Non-pigmented ciliary epithelial cell (primary cell): ENCODE measurements at regions not wholly inside any gene's neighbourhood (a gene's known extent, or its start where the extent isn't known, plus 50 kb on each side); places are given as distances from the start of the nearest gene placed in this dataset.
"Not testable (repeated sequence)": the region's sequence is repeated elsewhere in the genome, so short reads cannot be mapped to it uniquely, and the experiment has no call there.

ENCODE experiments used
- DNase-seq: peaks from one replicate; pipeline ENCODE4 v3.0.0-alpha.2; 2010; ENCODE audit warnings: low read depth

GRCh38 chr14:43540948-43541347, 966.1 kb downstream of the FSCB start:
- DNase-seq: no peak

DNA sequence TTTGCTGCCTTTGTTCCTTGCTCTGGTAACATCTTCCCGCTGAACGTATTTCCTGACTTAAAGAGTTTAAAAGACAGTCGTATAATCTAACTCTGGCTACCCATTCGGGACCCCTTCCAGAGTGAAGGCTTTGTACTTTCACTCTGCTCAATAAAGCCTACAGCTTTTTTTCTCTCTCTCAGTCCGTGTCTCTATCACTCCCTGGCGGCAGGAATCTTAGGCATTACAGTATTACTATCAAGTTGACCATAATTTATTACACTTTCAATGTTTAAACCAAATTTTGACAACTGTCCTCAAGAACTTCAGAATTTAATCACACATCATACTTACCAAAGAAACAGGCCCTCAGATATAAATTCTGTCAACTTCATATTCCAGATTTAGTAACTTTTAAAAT, 967.9 kb downstream of the FSCB start:
- no peak for DNase-seq

DNA sequence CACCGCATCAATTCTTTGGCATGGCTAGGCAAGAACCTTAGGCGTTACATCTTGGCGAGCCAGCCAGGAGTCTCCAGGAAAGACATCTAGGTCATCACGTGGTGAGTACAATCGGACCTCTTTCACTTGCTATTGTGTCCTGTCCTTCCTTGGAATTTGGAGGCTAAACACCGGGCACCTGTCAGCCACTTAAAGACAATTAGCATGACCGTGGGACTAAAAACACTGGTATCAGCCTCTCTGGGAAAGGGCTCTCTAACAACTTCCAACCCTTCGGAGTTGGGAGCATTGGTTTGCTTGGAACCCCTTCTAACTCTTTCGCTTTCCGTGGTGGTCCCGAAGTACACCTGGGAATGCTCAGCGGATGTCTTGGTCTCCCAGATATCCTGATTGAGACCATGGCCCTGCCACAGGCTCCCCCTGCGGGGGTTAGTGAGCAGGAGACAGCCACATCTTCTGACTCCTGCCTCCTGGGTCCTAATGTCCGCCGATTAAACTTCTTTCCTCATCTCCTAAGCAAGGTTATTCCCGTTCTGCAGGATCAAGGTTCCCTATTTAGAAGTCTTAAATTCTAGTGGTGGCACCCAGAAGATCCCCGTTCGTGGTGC, 971.7 kb downstream of the FSCB start:
- no peak for DNase-seq

- DNase-seq: no peak
Measured at GRCh38 chr14:43532825-43533416, 974.2 kb downstream of the FSCB start.

DNA sequence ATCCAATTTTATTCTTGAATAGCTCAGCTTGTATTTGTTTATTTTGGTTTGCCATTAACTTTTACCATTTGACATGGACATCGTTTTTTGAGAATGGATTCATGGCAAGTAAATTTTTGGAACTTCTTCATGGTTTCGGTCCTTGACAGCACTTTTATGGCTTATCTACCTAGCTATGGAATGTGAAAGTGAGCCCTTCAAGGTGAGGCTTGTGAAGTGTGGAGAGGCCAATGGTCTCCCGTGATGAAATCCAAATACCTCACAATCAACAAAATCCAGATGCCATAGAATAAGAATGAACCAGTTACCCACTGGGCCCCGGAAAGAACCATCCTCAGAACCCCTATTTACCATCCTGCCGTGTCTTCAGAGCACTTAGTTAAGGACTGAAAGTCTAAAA, 978.8 kb downstream of the FSCB start:
- no peak for DNase-seq

DNA sequence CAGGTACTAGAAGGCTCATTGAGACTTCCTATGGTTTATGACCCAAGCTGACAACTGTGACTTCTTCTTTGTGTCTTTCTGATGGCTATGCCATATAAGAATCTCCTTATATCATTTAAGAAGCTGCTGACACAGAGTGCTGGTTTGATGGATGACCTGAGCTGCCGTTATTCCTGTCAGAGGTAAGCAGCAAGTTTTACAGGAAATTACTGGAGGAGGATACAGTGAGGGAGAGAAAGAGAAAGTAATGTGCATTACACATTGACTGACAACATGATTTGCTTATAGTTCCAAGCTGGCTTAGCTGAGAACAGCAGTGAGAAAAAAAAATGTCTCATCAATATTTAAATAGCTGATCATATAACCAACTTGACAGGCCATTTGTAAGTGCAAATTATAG, 981.4 kb downstream of the FSCB start:
- no peak for DNase-seq

DNA sequence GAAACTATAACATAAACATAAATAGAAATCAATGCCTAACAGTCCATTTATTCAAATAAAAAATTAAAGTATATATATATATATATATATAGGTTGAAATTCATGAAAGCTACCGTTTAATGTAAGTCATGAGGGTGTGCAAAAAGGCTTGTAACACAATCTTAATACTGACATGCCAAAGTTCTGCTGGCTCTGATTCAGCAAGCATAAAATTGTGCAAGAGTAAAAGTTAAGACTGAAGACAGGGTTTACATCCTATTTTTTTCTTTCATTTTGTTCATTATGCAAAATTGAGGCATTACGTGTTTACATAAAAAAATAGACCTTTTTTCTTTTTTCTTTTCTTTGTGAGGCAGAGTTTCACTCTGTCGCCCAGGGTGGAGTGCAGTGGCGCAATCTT, 984.2 kb downstream of the FSCB start:
- DNase-seq: no peak

DNA sequence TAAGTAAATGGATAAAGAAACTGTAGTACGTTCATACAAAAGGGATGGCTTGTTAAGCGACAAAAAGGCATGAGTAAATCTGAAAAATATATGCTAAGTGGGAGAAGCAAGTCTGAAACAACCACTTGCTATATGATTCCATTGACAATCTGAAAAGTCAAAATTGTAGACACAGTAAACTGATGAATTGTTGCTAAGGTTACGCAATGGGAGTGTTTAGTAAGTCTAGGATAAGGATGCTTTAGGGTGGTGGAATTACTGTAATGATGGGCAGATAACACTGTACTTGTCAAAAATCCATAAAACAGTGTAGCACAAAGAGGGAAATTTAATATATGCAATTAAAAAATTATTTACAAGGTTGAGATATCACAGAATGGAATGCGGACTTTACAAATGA, 984.9 kb downstream of the FSCB start:
- no peak for DNase-seq

GRCh38 chr14:43503508-43503907, 1003.6 kb downstream of the FSCB start:
- DNase-seq: no peak

GRCh38 chr14:43492359-43492758, 1014.7 kb downstream of the FSCB start:
- DNase-seq: not testable (repeated sequence)

DNA sequence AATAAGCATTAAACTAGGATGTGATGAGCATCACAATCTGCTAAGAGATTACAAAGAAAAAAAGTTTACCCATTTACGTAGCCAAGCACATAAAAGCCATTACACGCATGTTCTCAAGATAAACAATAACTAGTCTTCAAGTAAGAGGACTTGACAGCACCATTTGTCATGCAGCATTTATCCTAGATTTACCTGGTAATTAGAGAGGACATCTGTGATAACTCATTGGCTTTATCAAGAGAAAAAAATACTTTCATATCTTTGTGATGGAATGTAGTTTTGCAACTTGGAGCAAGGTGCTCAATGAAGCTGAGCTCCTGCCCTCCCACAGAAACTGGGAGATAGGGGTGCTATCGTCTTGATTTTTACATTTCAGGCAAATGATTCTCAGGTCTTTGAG, 1023.7 kb downstream of the FSCB start:
- DNase-seq: no peak

GRCh38 chr14:43481864-43482263, 1025.2 kb downstream of the FSCB start:
- no peak for DNase-seq

DNA sequence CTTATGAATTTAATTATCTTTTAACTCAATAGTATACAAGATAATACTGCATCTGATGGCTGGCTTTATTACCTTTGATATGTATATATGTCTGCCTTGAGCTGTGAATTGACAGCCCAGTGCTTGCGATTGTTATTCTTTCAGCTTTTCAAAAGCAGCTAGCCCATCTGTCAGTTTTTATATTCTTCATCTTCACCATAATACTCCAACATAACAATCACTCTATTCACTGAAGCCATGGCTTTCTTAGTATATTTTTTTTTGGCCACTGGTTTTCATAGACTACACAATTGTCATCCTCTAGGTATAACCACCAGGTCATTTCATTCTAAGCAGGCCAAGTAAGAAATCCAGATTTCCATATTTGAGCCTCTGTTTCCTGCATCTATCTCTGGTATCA, 1026.1 kb downstream of the FSCB start:
- no peak for DNase-seq

DNA sequence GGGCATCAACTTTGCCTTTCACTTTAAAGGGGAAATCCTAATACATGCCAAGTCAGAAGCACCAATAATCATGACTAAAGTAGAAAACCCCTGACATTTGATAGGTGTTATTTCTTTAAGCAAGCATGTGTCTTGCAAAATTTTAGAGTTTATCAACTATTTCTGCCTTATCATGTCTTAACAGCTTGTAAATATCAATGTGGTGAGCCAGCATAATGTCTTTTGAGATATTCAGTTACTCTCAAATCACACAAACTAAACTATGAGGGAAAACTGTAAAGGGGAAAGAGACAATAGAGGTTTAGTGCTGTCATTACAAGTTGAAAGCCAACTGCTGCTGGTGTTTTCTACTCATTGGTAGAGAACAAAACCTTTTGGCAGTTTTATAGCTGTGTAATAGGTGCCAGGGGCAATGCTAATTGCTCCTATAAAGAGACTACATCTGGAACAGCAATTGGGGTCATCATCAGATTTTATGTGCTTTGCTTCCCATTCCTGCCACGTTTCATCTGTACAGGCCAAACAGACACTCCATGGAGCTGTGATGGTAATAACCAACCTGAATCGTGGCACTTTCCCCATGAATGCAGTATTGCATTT, 1027.4 kb downstream of the FSCB start:
- DNase-seq: no peak

DNA sequence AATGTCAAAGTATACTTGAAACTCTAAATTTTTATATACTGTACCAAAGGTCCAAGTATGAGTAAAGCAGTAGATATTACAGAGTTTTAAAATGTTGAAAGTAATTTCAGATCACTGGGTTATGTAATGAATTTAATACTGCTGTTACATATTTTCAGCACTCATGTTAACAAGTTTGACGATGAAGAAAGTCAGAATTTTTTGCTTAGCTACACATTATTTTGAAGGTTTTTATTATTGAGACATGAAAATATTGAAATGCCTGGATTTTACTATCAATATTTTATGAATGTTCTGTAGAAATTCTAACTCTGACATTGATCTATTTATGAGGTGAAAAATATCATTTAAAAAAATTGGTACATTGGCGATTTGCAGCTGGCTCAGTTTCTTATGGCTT, 1030.3 kb downstream of the FSCB start:
- DNase-seq: no peak

DNA sequence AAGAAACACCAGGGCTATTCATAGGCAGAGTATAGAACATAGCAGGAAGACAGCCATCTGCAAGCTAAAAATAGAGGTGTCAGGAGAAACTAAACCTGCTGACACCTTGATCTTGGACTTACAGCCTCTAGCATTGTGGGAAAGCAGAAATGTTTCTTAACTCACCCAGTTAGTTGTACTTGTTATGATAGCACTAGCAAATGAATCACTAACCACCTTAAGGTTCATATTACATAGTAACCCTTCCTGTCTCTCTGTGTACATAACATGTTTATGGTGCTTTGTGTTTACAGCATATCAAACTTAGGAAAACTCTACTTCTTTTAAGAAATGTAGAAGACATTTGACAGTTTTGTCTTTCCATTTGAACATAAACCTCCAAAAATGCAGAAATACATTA, 1031.3 kb downstream of the FSCB start:
- no peak for DNase-seq

- no peak for DNase-seq
Measured at GRCh38 chr14:43471595-43471994, 1035.5 kb downstream of the FSCB start.

DNA sequence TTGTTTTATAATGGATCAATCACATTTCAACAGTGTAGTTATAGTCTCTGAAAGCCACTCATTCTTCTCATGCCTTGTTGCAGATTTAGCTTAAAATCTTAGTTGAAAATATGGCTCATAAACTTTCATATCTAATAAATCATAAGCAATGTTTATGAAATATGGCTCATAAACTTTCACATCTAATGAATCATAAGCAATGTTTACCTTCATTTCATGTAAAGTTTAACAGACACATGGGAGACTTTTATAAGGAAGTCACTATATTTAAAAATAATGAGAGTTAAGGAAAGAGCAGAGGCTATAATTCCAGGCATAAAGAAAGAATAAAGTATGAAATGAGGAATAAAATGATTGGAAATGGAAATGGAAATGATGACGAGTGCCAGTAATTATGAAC, 1042.1 kb downstream of the FSCB start:
- DNase-seq: no peak

- DNase-seq: no peak
Measured at GRCh38 chr14:43449291-43449690, 1057.8 kb downstream of the FSCB start.

DNA sequence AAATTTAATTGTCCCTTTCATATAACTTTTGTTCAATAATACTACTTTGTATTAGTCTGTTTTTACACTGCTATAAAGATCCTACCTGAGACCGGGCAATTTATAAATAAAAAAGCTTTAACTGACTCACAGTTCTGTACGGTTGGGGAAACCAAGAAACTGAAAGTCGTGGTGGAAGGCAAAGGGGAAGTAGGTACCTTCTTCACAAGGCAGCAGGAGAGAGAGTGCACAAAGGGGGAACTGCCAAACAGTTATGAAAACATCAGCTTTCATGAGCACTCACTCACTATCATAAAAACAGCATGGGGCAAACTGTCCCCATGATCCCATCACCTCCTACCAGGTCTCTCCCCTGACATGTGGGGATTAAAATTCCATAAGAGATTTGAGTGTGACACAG, 1069.0 kb downstream of the FSCB start:
- no peak for DNase-seq

- no peak for DNase-seq
Measured at GRCh38 chr14:43418324-43418723, 1088.8 kb downstream of the FSCB start.

GRCh38 chr14:43413084-43413483, 1094.0 kb downstream of the FSCB start:
- DNase-seq: no peak

- DNase-seq: no peak
Measured at GRCh38 chr14:43411841-43412240, 1095.2 kb downstream of the FSCB start.

DNA sequence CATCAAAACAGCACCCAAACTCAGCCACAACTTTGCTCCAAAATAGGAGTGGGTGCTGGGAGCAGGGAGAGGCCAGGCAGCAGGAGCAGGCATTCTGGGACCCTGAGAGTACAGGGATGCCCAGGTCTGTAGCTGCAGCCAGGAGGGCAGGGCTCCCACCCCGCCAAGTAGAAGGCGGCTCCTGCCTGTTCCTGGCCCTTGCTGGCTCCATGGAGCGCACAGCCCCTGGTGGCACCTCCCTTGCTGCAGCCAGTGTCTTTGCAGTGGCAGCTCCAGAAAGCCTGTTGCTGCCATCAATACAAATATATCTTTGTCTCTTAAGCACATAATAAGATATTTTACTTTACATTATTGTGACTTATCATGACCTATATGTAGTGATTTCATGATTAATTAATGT, 1096.5 kb downstream of the FSCB start:
- no peak for DNase-seq
